Glutamatergic neuron (in vitro differentiated cells): ENCODE measurements at regions not wholly inside any gene's neighbourhood (a gene's known extent, or its start where the extent isn't known, plus 50 kb on each side); places are given as distances from the start of the nearest gene placed in this dataset.

Experiments
- DNase-seq: peaks from one replicate; pipeline ENCODE4 v3.0.0; 2022
- H3K27ac Mint-ChIP-seq: one replicate; pipeline ENCODE4 v1.8.0; 2020; ENCODE audit warnings: mild to moderate bottlenecking, mixed read lengths, inconsistent platforms; ENCODE audit not compliant: unreplicated experiment
- H3K27me3 Mint-ChIP-seq: one replicate; pipeline ENCODE4 v1.8.0; 2020; ENCODE audit warnings: mild to moderate bottlenecking, moderate library complexity, mixed read lengths, inconsistent platforms; ENCODE audit not compliant: unreplicated experiment
- H3K36me3 Mint-ChIP-seq: one replicate; pipeline ENCODE4 v1.8.0; 2020; ENCODE audit warnings: mild to moderate bottlenecking, mixed read lengths, inconsistent platforms; ENCODE audit not compliant: unreplicated experiment
- H3K4me1 Mint-ChIP-seq: one replicate; pipeline ENCODE4 v1.8.0; 2020; ENCODE audit warnings: mild to moderate bottlenecking, low read depth, mixed read lengths, inconsistent platforms; ENCODE audit not compliant: unreplicated experiment
- H3K4me3 Mint-ChIP-seq: one replicate; pipeline ENCODE4 v1.8.0; 2020; ENCODE audit warnings: mild to moderate bottlenecking, mixed read lengths, inconsistent platforms; ENCODE audit not compliant: unreplicated experiment
- H3K9me3 Mint-ChIP-seq: one replicate; pipeline ENCODE4 v1.8.0; 2020; ENCODE audit warnings: mild to moderate bottlenecking, moderate library complexity, mixed read lengths, inconsistent platforms; ENCODE audit not compliant: unreplicated experiment
- TF ChIP-seq, protein P1 (sequence below): fragments of 200-600 bp; sonication (generic); IDR thresholded peaks from one replicate; pipeline ENCODE4 v1.5.0; 2021; ENCODE audit not compliant: partially characterized antibody, unreplicated experiment

DNA sequence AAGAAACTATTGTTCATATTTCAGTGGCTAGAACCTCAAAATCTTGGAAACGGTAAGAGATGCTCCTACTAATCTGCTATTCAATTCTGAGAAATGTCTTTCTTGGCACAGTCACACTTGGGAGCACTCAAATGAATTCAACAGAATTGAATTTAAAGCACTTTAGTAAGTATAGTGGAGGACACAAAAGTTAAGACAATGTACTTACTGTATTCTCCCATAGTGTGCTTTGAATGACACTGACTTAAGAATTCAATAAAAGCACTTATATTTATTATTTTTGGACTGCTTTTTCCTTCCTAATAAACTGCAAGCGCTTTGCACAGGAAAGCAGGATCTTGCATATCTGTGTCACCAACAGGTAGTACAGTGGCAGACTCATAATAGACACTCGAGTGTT, 156.1 kb upstream of the RIMS1 start:
- H3K27ac Mint-ChIP-seq, result no peak overlapping the region
- no peak overlapping the region for H3K4me3 Mint-ChIP-seq
- TF ChIP-seq, protein P1, sequence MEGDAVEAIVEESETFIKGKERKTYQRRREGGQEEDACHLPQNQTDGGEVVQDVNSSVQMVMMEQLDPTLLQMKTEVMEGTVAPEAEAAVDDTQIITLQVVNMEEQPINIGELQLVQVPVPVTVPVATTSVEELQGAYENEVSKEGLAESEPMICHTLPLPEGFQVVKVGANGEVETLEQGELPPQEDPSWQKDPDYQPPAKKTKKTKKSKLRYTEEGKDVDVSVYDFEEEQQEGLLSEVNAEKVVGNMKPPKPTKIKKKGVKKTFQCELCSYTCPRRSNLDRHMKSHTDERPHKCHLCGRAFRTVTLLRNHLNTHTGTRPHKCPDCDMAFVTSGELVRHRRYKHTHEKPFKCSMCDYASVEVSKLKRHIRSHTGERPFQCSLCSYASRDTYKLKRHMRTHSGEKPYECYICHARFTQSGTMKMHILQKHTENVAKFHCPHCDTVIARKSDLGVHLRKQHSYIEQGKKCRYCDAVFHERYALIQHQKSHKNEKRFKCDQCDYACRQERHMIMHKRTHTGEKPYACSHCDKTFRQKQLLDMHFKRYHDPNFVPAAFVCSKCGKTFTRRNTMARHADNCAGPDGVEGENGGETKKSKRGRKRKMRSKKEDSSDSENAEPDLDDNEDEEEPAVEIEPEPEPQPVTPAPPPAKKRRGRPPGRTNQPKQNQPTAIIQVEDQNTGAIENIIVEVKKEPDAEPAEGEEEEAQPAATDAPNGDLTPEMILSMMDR, result no peak
- DNase-seq, result no peak
- no peaks in the 10 kb centered on the region for H3K9me3 Mint-ChIP-seq
- no peaks in the 10 kb centered on the region for H3K36me3 Mint-ChIP-seq
- no peaks in the 10 kb centered on the region for H3K27me3 Mint-ChIP-seq
- H3K4me1 Mint-ChIP-seq, result peaks cover 13% of the 10 kb centered on the region

DNA sequence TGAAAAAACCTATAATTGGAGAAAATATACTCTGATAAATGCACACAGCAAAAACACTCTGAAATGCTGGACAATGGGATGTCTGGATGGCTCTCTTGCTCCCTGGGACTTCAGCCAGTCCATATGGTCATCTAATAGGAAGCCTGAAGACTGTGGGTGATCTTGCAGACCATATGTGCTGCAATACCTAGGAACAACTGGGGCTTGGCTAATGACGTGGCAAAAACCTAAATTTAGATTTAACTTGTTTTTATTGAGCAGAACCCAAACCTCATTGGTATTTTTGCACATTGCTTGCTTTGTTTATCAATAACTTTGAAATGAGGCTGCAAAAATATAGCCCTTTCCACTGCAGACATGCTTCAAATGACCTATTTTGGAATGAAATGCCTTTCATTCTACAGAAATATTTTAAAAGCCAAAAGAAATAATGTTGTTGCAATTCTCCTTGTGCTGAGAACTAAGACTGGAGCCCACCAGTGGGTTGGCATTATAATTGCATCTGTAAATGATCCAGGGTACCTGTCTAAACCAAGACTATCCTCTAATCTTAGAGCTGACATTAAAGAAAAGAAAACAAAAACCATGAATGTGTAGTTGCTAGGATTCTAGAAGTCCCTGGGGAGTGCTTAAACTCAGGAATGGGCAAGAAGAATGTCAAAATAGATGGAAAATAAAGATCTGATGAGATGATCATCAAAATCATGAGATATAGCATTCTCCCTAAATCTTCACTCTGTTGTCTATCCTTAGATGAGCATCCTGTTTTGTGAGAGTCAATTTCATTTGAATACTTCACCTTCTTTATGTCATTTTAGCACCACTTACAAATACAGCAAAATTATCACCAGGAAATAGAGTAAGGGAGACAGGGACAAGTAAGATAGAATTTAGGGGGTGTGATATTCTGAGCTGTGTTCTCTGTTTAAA, 152.1 kb upstream of the RIMS1 start:
- DNase-seq, result no peak
- H3K4me1 Mint-ChIP-seq, result peaks cover 15% of the 10 kb centered on the region
- no peaks in the 10 kb centered on the region for H3K9me3 Mint-ChIP-seq
- H3K27me3 Mint-ChIP-seq, result no peaks in the 10 kb centered on the region
- no peak overlapping the region for H3K4me3 Mint-ChIP-seq
- H3K36me3 Mint-ChIP-seq, result no peaks in the 10 kb centered on the region
- TF ChIP-seq, protein P1, result no peak
- peak overlapping the region; percentile 62 for H3K27ac Mint-ChIP-seq

DNA sequence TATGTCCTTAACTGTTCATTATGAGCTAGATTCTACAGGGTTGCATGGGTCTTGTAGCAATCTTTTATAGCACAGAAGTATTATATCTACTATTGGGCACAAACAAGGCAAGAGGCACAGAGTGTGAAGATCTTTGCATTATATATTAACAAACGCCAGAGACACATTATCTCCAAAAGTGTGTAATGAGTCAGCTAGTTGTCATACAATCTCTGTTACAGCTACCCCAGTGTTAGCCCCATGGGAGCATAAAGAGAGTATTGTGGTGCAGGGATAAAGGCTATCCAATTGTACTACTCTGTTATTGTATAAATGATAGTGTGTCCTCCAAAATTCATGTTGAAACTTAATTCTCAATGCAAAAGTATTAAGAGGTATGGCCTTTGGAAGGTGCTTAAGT, 148.4 kb upstream of the RIMS1 start:
- TF ChIP-seq, protein P1, result no peak
- Mint-ChIP-seq H3K27me3 (peaks cover 2% of the 10 kb centered on the region), H3K4me1 (peaks cover 17% of the 10 kb centered on the region), H3K4me3 (no peak overlapping the region), H3K36me3 (no peaks in the 10 kb centered on the region), H3K27ac (no peak overlapping the region), H3K9me3 (no peaks in the 10 kb centered on the region)
- no peak for DNase-seq

DNA sequence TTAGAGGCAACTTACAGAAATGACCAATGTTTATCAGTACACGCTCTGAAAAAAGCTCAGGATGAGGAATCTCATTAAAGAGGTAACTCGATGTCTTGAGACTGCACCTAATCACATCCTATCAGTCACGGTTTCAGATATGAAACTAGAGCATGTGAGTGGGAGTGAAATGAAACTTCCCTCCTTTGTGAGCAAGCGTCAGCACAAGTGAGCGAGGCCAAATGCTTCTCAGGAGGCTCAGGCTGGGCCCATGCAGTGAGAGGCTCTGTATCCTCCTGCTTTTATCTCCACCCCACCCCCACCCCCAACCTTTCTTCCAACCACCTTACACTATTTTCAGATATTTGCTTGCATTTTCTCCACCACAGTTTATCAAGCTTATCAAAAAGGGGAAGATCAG, 140.8 kb upstream of the RIMS1 start:
- TF ChIP-seq, protein P1, result no peak
- peaks cover 4% of the 10 kb centered on the region for H3K4me1 Mint-ChIP-seq
- no peak overlapping the region for H3K4me3 Mint-ChIP-seq
- no peaks in the 10 kb centered on the region for H3K27me3 Mint-ChIP-seq
- no peak overlapping the region for H3K27ac Mint-ChIP-seq
- no peaks in the 10 kb centered on the region for H3K36me3 Mint-ChIP-seq
- no peak for DNase-seq
- no peaks in the 10 kb centered on the region for H3K9me3 Mint-ChIP-seq

DNA sequence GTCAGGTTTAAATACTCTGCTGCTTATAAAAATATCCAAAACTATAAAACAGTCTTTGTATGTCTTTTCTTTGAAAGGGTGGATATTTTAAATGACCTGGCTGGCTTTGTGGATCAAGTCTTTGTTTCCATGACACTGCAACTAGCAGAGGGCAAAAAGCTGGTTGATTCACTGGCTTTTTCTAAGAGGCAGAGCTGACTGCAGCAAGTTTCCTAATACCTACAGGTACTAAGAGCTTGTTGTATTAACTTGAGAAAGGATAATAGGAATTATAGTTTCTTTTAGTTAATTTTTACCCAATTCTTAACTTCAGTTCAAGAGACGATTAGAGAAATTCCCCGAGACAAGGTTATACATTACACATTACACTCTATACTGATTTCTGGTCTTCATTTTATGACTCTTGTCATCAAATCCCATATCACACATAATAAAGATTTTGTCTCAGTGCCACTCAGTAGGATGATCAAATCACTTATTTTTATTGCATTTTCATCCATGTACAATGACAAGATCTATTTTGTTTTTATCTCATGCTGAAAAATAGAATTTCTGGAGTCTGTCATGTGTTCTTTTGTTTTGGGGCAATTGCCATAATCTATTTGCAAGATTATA, 120.1 kb upstream of the RIMS1 start:
- Mint-ChIP-seq H3K27me3 (no peaks in the 10 kb centered on the region), H3K27ac (no peak overlapping the region), H3K4me3 (no peak overlapping the region), H3K4me1 (no peaks in the 10 kb centered on the region), H3K36me3 (no peaks in the 10 kb centered on the region), H3K9me3 (no peaks in the 10 kb centered on the region)
- TF ChIP-seq, protein P1, result no peak
- DNase-seq, result no peak
